Astrocyte of the spinal cord (primary cell): ENCODE measurements at regions not wholly inside any gene's neighbourhood (a gene's known extent, or its start where the extent isn't known, plus 50 kb on each side); places are given as distances from the start of the nearest gene placed in this dataset.

ENCODE experiments used
- DNase-seq: peaks from one replicate; pipeline ENCODE4 v3.0.0; 2011; ENCODE audit warnings: low read depth, low spot score
- H3K4me3 ChIP-seq: 2 replicates; pipeline ENCODE4 v1.5.1; 2011; ENCODE audit warnings: low read depth, mild to moderate bottlenecking, low read length, moderate library complexity
- CTCF ChIP-seq: IDR thresholded peaks from 2 replicates; pipeline ENCODE4 v1.5.1; 2012; ENCODE audit warnings: low read depth, mild to moderate bottlenecking, low read length, inconsistent platforms
- in situ Hi-C: cut with HindIII; loops from 2 replicates; pipeline ENCODE4 v1.10.0; 2017; ENCODE audit warnings: low sequenced_read_pairs

DNA sequence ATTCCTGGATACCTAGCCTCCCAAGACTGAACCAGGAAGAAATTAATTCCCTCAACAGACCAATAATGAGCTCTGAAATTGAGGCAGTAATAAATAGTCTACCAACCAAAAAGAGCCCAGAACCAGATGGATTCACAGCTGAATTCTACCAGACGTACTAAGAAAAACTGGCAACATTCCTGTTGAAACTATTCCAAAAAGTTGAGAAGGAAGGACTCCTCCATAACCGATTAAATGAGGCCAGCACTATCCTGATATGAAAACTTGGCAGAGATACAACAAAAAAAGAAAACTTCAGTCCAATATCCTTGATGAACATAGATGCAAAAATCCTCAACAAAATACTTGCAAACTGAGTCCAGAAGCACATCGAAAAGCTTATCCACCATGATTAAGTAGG lies 392.5 kb upstream of the GRAMD2B start:
- DNase-seq, result no peak
- in situ Hi-C loops, result no loop called here
- TF ChIP-seq CTCF, result no peak
- no peak overlapping the region for H3K4me3 ChIP-seq

DNA sequence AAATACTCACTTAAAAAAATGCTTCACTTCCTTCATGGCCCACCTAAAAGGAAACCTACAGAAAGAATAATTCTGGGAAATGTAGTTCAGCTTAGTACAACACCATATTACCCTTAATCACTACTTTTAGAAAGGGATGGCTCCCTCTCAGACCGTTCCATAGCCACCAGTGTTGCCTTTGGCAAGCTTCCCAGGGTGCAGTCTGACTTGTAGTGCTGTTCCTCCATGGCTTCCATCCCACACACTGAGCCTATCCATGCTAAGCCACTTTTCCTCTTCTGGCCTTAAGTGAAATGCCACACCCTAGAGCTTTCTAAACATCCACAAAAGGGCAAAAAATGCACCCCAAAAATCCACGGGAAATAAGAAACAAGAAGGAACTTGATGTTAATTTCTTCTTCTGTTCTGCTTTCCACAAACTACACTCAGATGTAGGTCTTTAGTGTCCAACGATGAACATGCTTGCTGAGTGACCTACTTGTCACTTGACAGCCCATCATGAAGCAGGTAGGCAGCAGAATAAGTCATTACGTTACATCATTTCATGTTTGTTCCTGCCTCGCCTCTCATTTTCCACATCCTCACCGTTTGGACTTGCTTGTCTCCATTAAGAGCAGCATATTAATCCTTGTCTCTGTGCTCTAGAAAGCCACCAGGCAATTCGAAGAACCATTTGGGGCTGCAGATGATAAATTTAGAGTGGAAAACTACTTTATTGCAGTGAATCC lies 391.1 kb upstream of the GRAMD2B start:
- no peak overlapping the region for H3K4me3 ChIP-seq
- DNase-seq, result peak; percentile 87
- in situ Hi-C loops, result no loop called here
- no peak for TF ChIP-seq CTCF

DNA sequence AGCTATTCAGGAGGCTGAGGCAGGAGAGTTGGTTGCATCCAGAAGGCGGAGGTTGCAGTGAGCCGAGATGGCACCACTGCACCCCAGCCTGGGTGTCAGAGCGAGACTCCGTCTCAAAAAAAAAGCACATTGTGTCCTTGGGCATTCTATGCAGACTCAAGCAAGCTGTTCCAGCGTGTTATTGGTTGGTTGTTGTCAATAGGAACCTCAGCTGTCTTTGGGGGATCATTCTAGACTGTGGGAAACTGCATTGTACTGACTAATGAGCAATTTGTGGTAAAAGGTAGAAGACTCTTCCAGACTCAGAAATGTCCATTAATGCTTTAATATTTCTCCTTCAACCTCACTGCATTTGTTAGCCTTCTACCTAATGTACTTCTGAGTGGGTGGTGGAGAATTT lies 379.5 kb upstream of the GRAMD2B start:
- in situ Hi-C loops, result no loop called here
- no peak for TF ChIP-seq CTCF
- peak; percentile 32 for DNase-seq
- H3K4me3 ChIP-seq, result no peak overlapping the region

DNA sequence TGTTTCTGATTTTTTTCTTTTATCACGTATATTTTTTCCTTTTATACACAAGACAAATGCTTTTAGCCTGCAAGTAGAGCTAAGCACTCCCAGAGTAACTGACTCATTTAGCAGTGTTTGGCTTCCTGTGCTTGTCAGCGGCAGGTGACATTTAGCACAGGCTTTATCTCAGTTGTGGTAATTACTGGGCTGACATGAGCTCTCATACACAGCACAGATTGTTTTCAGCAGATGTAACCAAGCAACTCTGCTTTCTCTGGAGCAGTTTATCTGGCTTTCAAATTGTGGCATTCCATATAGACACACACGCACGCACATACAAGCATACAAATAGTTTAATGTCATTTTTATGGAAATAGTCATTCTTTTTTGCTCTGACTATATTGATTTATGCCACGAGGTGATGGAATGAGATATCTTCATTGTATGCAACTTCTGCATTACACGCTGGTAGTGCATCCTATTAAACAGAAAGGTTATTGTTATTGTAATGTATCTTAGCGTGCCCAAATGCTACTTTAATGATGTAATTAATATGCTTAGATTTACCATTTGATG lies 379.0 kb upstream of the GRAMD2B start:
- peak; percentile 65 for DNase-seq
- TF ChIP-seq CTCF, result no peak
- H3K4me3 ChIP-seq, result no peak overlapping the region
- in situ Hi-C loops, result no loop called here

DNA sequence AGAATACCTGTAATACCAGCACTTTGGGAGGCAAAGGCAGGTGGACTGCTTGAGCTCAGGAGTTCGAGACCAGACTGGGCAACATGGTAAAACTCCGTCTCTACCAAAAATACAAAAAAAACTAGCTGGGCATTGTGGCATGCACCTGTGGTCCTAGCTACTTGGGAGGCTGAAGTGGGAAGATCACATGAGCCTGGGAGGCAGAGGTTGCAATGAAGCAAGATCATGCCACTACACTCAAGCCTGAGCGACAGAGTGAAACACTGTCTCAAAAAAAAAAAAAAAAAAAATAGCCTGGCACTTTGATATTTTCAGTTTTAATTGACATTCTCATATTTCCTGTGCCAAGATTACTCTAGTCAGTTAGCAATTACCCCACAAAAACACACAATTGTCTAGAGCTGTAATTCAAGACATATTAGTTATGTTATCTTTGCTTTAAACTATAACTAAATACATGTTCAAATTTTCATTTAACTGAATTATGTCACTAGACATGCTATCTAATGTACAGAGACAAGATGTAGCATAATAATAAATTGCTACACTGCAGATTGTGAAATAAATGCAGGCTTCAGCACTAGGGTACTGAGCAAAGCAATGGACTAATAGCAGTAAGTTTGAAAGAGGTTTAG lies 378.2 kb upstream of the GRAMD2B start:
- no peak for TF ChIP-seq CTCF
- no peak overlapping the region for H3K4me3 ChIP-seq
- DNase-seq, result no peak
- in situ Hi-C loops, result no loop called here

DNA sequence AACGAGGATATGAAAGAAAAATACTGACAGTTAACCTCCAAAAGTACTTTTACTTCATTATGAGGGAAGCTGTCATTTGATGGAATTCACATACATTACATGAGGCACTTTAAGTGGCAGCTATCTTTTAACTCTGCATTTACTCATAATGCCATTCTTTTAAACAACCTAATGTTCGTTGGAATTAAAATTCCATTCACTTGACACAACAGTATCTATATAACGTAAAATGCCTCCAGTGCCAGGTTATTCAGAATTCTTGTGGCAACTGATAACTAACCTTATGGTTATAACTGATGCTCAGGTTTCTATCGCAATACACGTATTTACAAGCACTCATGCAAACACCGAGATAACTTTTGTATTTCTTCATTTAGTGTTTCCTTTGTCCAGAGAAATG lies 376.9 kb upstream of the GRAMD2B start:
- TF ChIP-seq CTCF, result no peak
- in situ Hi-C loops, result no loop called here
- H3K4me3 ChIP-seq, result no peak overlapping the region
- DNase-seq, result no peak
